ENCODE measurements at regions not wholly inside any gene's neighbourhood (a gene's known extent, or its start where the extent isn't known, plus 50 kb on each side); places are given as distances from the start of the nearest gene placed in this dataset.

DNA sequence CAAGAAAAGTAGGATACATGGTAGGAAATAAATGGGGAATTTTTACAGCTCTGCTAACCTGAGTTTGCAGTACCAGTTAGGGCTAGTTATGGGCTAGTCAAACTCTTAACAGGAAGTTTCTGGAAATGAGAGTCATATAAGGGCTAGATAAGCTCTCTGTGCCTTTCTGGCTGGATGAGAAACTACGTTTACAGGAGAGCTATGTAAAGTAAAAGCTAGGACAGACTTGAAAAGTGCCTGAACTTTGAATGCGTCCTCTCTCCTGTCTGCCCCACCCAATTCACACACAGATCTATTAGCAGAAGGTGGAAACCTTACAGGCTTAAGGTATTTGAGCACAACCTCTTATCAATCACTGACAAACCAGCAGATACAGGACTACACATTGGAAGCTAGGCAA is 167.1 kb downstream of the SNX19 start:
- Histone ChIP-seq H3K4me1 (no peaks in the 10 kb centered on the region), H3K36me3 (no peaks in the 10 kb centered on the region), H3K27me3 (no peaks in the 10 kb centered on the region), H3K27ac (no peak overlapping the region), H3K4me3 (no peak overlapping the region), H3K9me3 (no peaks in the 10 kb centered on the region)
- intact Hi-C loops (cut with DNase I; ENCODE audit: low total_unique reads), result no loop called here
- no peak for DNase-seq
- TF ChIP-seq, protein P1, sequence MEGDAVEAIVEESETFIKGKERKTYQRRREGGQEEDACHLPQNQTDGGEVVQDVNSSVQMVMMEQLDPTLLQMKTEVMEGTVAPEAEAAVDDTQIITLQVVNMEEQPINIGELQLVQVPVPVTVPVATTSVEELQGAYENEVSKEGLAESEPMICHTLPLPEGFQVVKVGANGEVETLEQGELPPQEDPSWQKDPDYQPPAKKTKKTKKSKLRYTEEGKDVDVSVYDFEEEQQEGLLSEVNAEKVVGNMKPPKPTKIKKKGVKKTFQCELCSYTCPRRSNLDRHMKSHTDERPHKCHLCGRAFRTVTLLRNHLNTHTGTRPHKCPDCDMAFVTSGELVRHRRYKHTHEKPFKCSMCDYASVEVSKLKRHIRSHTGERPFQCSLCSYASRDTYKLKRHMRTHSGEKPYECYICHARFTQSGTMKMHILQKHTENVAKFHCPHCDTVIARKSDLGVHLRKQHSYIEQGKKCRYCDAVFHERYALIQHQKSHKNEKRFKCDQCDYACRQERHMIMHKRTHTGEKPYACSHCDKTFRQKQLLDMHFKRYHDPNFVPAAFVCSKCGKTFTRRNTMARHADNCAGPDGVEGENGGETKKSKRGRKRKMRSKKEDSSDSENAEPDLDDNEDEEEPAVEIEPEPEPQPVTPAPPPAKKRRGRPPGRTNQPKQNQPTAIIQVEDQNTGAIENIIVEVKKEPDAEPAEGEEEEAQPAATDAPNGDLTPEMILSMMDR (IDR thresholded peaks at IDR 0.05), result no peak

DNA sequence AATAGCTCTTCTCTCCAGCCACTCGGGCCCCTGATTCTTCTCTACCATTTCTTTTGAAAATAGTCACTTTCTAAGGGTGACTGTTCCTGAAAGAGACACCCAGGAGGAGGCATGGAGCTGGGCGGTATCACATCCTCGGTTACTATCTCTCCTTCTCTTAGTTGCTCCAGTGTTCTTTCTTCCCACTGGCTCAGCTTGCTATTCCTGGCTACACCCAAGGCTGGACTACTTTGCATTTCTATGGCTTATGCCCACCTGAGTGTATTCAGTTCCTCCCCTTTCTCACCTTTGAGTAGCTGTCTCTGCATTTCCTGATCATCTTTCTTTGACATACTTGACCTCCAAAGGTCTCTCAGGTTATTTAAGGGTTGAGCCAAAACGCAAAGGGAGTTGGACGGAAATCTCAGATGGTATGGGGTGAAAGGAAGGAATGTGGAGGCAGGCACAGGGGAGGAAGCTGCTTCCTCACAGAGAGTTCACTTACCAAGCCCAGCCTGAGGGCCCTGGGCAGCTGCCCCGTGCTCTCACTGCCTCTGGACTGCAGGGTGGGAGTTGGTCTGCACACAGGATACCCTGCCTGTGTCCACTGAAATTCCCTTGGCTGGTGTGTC is 155.7 kb downstream of the SNX19 start:
- TF ChIP-seq, protein P1 (IDR thresholded peaks at IDR 0.05), result no peak
- peaks cover 0 to 6% (median 0%) of the 10 kb centered on the region in 4 donors for H3K4me1 ChIP-seq
- H3K9me3 ChIP-seq, result no peaks in the 10 kb centered on the region
- intact Hi-C loops (cut with DNase I; ENCODE audit: low total_unique reads), result no loop called here
- H3K27ac ChIP-seq, result no peak overlapping the region
- no peak for DNase-seq
- no peaks in the 10 kb centered on the region for H3K36me3 ChIP-seq
- H3K27me3 ChIP-seq, result no peaks in the 10 kb centered on the region
- no peak overlapping the region for H3K4me3 ChIP-seq

DNA sequence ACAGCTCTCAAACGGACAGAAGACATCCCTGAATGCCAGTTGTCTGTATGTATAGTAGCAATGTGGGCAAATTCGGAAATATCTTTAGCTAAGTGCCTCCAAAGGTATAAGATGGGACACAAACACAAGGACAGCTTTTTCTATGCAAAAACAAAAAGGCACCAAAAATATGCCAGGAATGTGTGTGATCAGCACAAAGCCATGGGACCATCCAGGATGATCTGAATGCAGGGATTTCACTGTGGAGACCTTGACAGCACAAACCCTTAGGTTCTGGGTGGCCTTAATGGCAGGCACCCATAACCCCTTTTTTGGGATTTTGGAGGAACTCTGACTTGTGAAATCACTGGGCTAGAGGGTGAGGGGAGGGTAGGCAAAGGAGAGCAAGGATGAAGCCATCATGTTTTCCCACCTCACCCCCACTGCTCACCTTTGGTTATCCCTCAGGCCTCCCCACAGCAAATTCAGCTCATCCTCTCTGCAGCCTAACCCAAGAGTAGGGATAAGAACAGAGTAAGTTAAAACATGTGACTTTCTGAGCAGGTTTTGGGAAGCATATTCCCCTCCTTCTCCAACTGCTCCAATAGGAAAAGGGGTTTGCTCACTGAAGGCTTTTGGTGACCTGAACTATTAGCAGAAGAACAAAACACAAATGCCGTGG is 154.6 kb downstream of the SNX19 start:
- no peaks in the 10 kb centered on the region for H3K36me3 ChIP-seq
- peaks cover 0 to 6% (median 0%) of the 10 kb centered on the region in 4 donors for H3K4me1 ChIP-seq
- H3K27ac ChIP-seq, result no peak overlapping the region
- H3K9me3 ChIP-seq, result no peaks in the 10 kb centered on the region
- intact Hi-C loops (cut with DNase I; ENCODE audit: low total_unique reads), result no loop called here
- DNase-seq, result no peak
- no peak overlapping the region for H3K4me3 ChIP-seq
- no peaks in the 10 kb centered on the region for H3K27me3 ChIP-seq
- TF ChIP-seq, protein P1 (IDR thresholded peaks at IDR 0.05), result no peak

DNA sequence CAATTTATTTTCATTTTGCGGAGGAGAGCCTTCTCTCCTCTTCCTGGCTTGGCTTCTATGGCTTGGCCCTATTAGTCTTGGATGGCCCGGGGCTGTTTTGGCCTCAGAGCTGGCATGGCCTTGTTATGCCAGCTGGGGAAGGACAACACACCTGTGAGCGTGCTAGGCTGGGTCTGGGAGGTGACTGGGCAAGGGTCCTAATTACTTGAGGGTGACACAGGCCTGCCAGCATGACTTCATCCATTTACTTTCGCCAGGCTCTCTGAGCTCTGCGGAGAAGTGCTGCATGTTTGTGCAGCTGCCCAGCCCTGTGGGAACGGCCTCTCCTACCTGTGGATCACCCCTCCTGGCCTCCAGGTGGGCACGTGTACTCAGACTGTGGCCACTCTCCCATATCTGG is 153.6 kb downstream of the SNX19 start:
- peaks cover 0 to 6% (median 0%) of the 10 kb centered on the region in 4 donors for H3K4me1 ChIP-seq
- intact Hi-C loops (cut with DNase I; ENCODE audit: low total_unique reads), result no loop called here
- H3K27me3 ChIP-seq, result no peaks in the 10 kb centered on the region
- H3K4me3 ChIP-seq, result no peak overlapping the region
- H3K27ac ChIP-seq, result no peak overlapping the region
- TF ChIP-seq, protein P1 (IDR thresholded peaks at IDR 0.05), result no peak
- no peak for DNase-seq
- H3K36me3 ChIP-seq, result no peaks in the 10 kb centered on the region
- H3K9me3 ChIP-seq, result no peaks in the 10 kb centered on the region

DNA sequence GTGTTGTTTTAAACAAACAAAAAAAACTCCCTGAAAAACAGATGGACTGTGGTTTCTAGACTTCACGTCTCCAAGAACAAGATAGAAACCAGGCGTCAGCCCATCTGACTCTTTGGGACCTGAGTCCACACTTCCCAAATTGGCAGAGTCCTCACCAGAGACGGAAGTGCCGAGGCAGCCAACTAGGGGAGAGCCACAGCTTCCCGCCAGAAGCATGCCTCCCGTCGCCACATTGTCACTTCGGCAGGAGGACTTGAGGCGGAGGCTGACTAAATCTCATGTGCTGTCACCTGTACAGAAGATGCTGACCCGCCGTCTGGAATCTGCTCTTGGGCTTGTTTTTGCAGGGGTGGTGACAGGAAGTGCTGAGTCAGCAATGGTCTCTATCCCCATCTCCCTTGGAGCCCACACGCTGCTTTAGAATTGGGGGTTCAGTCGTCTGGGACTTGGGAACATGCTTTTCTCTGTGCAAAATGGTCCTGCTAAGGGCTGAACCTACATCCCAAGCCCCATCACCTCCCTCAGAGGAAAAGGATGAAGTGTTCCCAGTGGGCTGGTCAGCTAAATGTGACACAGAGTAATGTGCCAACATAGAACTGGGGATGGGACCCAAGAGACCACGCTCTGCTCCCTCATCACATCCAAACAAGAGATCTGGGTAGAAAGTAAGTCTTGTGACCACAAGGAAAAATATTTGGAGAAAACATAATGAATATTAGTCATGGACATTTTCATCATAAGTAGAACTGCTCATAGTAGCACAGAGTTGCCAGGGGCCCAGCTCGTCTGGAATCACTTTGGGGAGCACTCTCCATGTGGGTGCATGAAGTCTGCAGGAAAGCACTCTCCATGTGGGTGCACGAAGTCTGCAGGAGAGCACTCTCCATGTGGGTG is 152.9 kb downstream of the SNX19 start:
- TF ChIP-seq, protein P1 (IDR thresholded peaks at IDR 0.05), result no peak
- Histone ChIP-seq H3K9me3 (no peaks in the 10 kb centered on the region), H3K36me3 (no peaks in the 10 kb centered on the region), H3K4me3 (no peak overlapping the region), H3K27ac (no peak overlapping the region), H3K4me1 (peaks cover 0 to 6% (median 0%) of the 10 kb centered on the region in 4 donors), H3K27me3 (no peaks in the 10 kb centered on the region)
- DNase-seq, result no peak
- intact Hi-C loops (cut with DNase I; ENCODE audit: low total_unique reads), result no loop called here
